CD4-positive, alpha-beta T cell treated with Interleukin-17A for 4 hours (primary cell): ENCODE measurements at regions not wholly inside any gene's neighbourhood (a gene's known extent, or its start where the extent isn't known, plus 50 kb on each side); places are given as distances from the start of the nearest gene placed in this dataset.
"Not testable (repeated sequence)": the region's sequence is repeated elsewhere in the genome, so short reads cannot be mapped to it uniquely, and the experiment has no call there.

Experiments
- DNase-seq: peaks from one replicate; pipeline ENCODE4 v3.0.0-alpha.2; 2020; ENCODE audit warnings: mixed read lengths

- no peak for DNase-seq
Observed at GRCh38 chr2:61671561-61672315, 133.6 kb upstream of the XPO1 start.

- DNase-seq: peak; percentile 9
Observed at GRCh38 chr2:61670591-61671501, 132.7 kb upstream of the XPO1 start.

GRCh38 chr2:61664190-61664589 lies 126.0 kb upstream of the XPO1 start:
- DNase-seq: no peak

GRCh38 chr2:61662990-61663389 lies 124.8 kb upstream of the XPO1 start:
- DNase-seq: no peak

GRCh38 chr2:61660511-61661388 lies 122.6 kb upstream of the XPO1 start:
- DNase-seq: no peak

GRCh38 chr2:61658841-61659780 lies 121.0 kb upstream of the XPO1 start:
- DNase-seq: no peak

GRCh38 chr2:61649946-61650345 lies 111.8 kb upstream of the XPO1 start:
- not testable (repeated sequence) for DNase-seq

- no peak for DNase-seq
Observed at GRCh38 chr2:61649021-61649420, 110.9 kb upstream of the XPO1 start.

- no peak for DNase-seq
Observed at GRCh38 chr2:61647044-61647443, 108.9 kb upstream of the XPO1 start.

- no peak for DNase-seq
Observed at GRCh38 chr2:61645911-61646310, 107.8 kb upstream of the XPO1 start.

GRCh38 chr2:61643153-61643552 lies 105.0 kb upstream of the XPO1 start:
- DNase-seq: not testable (repeated sequence)

GRCh38 chr2:61640406-61640805 lies 102.2 kb upstream of the XPO1 start:
- no peak for DNase-seq

GRCh38 chr2:61639721-61640120 lies 101.6 kb upstream of the XPO1 start:
- DNase-seq: no peak

- DNase-seq: no peak
Observed at GRCh38 chr2:61636686-61637085, 98.5 kb upstream of the XPO1 start.

- DNase-seq: no peak
Observed at GRCh38 chr2:61634512-61634911, 96.4 kb upstream of the XPO1 start.

- no peak for DNase-seq
Observed at GRCh38 chr2:61633250-61633649, 95.1 kb upstream of the XPO1 start.

GRCh38 chr2:61632276-61633169 lies 94.4 kb upstream of the XPO1 start:
- no peak for DNase-seq

- DNase-seq: no peak
Observed at GRCh38 chr2:61631321-61631720, 93.2 kb upstream of the XPO1 start.

- no peak for DNase-seq
Observed at GRCh38 chr2:61626827-61627226, 88.7 kb upstream of the XPO1 start.

GRCh38 chr2:61623747-61624146 lies 85.6 kb upstream of the XPO1 start:
- no peak for DNase-seq
